Esophagus (tissue), 2 donors: ENCODE measurements at regions not wholly inside any gene's neighbourhood (a gene's known extent, or its start where the extent isn't known, plus 50 kb on each side); places are given as distances from the start of the nearest gene placed in this dataset.

Experiments
- H3K27ac ChIP-seq, 2 donors: one replicate each; pipeline ENCODE4 v1.5.1; 2013; ENCODE audit warnings: low read depth in 2 of 2, mild to moderate bottlenecking in 2 of 2, inconsistent platforms in 1 of 2, low read length in 1 of 2, moderate library complexity in 1 of 2
- H3K27me3 ChIP-seq, 2 donors: one replicate each; pipeline ENCODE4 v1.6.1; 2013; ENCODE audit warnings: low read length in 2 of 2, control low read depth in 1 of 2, mild to moderate bottlenecking in 1 of 2; ENCODE audit not compliant: insufficient read depth in 2 of 2, control insufficient read depth in 1 of 2
- H3K36me3 ChIP-seq, 2 donors: one replicate each; pipeline ENCODE4 v1.6.1; 2013; ENCODE audit warnings: low read length in 1 of 2; ENCODE audit not compliant: control insufficient read depth in 2 of 2, insufficient read depth in 2 of 2
- H3K4me1 ChIP-seq, 2 donors: one replicate each; pipeline ENCODE4 v1.6.1; 2013; ENCODE audit warnings: low read length in 1 of 2; ENCODE audit not compliant: control insufficient read depth in 2 of 2, insufficient read depth in 2 of 2
- H3K4me3 ChIP-seq, 2 donors: one replicate each; pipeline ENCODE4 v1.5.1; 2013; ENCODE audit warnings: low read length in 2 of 2, mild to moderate bottlenecking in 2 of 2, low read depth in 1 of 2, moderate library complexity in 1 of 2
- H3K9me3 ChIP-seq, 2 donors: one replicate each; pipeline ENCODE4 v1.6.1; 2013; ENCODE audit warnings: mild to moderate bottlenecking in 2 of 2, low read depth in 1 of 2, low read length in 1 of 2, moderate library complexity in 1 of 2; ENCODE audit not compliant: control insufficient read depth in 2 of 2, insufficient read depth in 1 of 2
- WGBS, 2 donors: extraction: QIAGEN DNeasy Blood & Tissue Kit; methylation state at CpG; one replicate each; pipeline ENCODE4 v1.1.7; 2013; 5-methylcytosine and 5-hydroxymethylcytosine counted together
- donor health status: healthy with polysubstance abuse.
- donor health status: Bipolar disorder and iron deficiency.

DNA sequence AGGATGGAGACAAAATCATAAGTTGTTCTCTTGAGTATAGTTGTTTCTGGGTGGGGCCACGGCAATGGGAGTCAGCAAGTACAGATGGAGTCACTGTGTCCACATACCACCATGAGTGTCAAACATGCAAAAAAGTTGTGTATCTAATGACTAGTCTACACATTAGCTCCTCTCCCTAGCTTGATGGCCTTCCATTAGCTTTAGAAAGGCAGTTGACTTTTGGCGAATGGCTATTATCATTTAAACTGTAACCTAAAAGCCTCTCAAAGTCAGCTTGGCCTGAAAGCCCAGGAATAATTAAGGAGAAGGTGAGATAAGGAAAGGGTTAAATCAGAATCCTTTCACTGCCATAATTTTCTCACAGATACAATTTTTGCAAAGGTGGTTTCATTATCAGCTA lies 95.5 kb upstream of the MEOX2 start:
- Histone ChIP-seq H3K4me1 (no peaks in the 10 kb centered on the region), H3K4me3 (no peak overlapping the region), H3K9me3 (no peaks in the 10 kb centered on the region), H3K27me3 (no peaks in the 10 kb centered on the region), H3K36me3 (no peaks in the 10 kb centered on the region), H3K27ac (no peak overlapping the region)
- 74 to 86% methylated on average over 2 of the region's 2 CpGs for WGBS, 2 donors

DNA sequence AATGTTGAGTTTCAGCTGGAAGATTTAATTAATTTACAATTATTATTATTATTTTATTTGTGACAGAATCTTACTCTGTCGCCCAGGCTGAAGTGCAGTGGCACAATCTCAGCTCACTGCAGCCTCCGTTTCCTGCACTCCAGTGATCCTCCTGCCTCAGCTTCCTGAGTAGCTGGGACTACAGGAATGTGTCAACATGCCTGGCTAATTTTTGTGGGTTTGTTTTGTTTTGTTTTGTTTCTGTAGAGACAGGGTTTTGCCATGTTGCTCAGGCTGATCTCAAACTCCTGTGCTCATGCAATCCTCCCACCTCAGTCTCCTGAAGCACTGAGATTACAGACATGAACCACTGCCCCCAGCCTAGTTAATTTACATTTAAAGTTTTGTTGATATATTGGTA lies 93.8 kb upstream of the MEOX2 start:
- no peaks in the 10 kb centered on the region for H3K4me1 ChIP-seq
- no peak overlapping the region for H3K4me3 ChIP-seq
- H3K9me3 ChIP-seq = no peaks in the 10 kb centered on the region
- H3K27me3 ChIP-seq = no peaks in the 10 kb centered on the region
- no peak overlapping the region for H3K27ac ChIP-seq
- H3K36me3 ChIP-seq = no peaks in the 10 kb centered on the region
- WGBS, 2 donors = 63 to 69% methylated on average over 2 of the region's 2 CpGs

DNA sequence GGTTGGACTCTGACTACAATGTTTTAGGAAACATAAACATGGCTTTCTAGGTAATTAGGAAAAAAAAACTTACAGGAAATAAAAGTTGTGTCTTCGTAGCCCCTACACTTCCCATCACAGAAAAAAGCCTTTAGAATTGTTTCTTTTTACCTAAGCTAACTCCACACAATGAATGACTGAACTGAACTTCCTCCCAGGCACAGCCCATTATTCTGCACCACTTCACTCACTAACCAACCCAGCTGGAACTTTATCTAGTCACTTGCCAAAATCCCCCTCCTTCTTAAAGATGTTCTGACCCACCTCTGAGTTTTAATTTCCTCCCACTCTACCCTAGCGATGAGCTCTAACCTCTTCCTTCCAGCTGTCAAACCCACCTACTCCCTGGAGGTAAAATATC lies 91.7 kb upstream of the MEOX2 start:
- Histone ChIP-seq H3K4me1 (no peaks in the 10 kb centered on the region), H3K27me3 (no peaks in the 10 kb centered on the region), H3K27ac (no peak overlapping the region), H3K9me3 (no peaks in the 10 kb centered on the region), H3K36me3 (no peaks in the 10 kb centered on the region), H3K4me3 (no peak overlapping the region)
- 33 to 40% methylated on average over 2 of the region's 2 CpGs for WGBS, 2 donors

DNA sequence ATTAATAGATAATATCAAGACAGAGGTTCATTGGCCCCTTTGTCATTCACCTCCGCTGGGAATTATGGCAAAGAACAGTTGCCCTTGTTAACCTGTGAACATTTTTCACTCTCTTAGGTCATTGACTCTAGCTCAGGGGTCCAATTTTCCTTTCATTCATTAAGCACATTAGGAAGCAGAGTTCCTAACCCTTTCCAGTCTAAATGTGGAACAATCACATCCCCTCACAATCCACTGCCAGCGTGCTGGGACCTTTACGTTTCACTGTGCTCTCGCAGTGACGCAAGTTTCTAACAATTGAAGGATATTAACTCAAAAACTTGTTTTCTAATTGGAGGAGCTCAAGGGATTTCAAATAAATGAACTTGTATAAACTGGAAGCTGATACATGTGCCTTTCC lies 79.3 kb upstream of the MEOX2 start:
- Histone ChIP-seq H3K27ac (no peak overlapping the region), H3K27me3 (no peaks in the 10 kb centered on the region), H3K36me3 (no peaks in the 10 kb centered on the region), H3K9me3 (peaks cover 0 to 6% of the 10 kb centered on the region in 2 donors), H3K4me1 (no peaks in the 10 kb centered on the region), H3K4me3 (no peak overlapping the region)
- 68 to 75% methylated on average over 5 of the region's 5 CpGs for WGBS, 2 donors

DNA sequence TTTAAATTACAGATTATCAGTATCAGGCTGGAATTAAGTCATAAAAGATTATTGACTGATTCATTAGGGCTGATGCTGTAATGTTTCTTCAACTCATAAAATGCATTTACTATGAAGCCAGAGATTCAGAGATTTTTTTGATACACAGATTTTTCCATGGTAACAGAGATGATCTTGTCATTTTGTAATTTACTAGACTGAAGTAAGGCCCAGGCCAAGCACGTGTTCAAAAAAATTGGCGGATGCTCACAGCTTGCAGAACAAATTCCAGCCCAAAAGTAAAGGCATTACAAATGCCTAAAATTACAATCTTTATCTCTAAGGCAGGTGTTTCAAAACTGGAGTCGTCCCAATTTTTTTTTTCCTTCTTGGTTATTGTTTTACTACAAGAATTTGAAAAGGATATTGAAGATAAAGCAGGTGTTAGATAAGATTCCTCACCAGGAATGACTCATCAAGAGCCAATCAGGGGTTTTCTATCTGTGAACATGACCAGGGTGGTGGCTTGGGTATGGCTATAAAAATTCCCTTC lies 78.4 kb upstream of the MEOX2 start:
- no peaks in the 10 kb centered on the region for H3K4me1 ChIP-seq
- no peaks in the 10 kb centered on the region for H3K27me3 ChIP-seq
- peaks cover 0 to 6% of the 10 kb centered on the region in 2 donors for H3K9me3 ChIP-seq
- H3K4me3 ChIP-seq = no peak overlapping the region
- no peak overlapping the region for H3K27ac ChIP-seq
- H3K36me3 ChIP-seq = no peaks in the 10 kb centered on the region
- WGBS, 2 donors = 47 to 49% methylated on average over 3 of the region's 3 CpGs

DNA sequence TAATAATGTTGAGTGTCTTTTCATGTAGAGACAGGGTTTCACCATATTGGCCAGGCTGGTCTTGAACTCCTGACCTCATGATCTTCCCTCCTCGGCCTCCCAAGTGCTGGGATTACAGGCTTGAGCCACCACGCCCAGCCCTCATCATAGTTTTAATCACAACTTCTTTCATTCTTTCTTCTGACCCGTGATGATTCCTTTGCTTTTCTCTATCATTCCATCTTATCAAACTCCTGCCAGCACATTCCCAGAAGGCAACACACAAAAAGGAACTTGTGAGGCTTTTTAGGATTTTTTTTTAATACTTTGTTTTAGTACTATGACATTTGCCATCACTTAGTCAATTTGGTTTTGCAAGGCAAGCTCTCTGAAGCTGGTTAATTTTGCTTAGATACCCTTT lies 77.5 kb upstream of the MEOX2 start:
- no peak overlapping the region for H3K27ac ChIP-seq
- WGBS, 2 donors = 44 to 54% methylated on average over 3 of the region's 3 CpGs
- H3K36me3 ChIP-seq = no peaks in the 10 kb centered on the region
- no peaks in the 10 kb centered on the region for H3K4me1 ChIP-seq
- H3K4me3 ChIP-seq = no peak overlapping the region
- no peaks in the 10 kb centered on the region for H3K27me3 ChIP-seq
- peaks cover 0 to 6% of the 10 kb centered on the region in 2 donors for H3K9me3 ChIP-seq

DNA sequence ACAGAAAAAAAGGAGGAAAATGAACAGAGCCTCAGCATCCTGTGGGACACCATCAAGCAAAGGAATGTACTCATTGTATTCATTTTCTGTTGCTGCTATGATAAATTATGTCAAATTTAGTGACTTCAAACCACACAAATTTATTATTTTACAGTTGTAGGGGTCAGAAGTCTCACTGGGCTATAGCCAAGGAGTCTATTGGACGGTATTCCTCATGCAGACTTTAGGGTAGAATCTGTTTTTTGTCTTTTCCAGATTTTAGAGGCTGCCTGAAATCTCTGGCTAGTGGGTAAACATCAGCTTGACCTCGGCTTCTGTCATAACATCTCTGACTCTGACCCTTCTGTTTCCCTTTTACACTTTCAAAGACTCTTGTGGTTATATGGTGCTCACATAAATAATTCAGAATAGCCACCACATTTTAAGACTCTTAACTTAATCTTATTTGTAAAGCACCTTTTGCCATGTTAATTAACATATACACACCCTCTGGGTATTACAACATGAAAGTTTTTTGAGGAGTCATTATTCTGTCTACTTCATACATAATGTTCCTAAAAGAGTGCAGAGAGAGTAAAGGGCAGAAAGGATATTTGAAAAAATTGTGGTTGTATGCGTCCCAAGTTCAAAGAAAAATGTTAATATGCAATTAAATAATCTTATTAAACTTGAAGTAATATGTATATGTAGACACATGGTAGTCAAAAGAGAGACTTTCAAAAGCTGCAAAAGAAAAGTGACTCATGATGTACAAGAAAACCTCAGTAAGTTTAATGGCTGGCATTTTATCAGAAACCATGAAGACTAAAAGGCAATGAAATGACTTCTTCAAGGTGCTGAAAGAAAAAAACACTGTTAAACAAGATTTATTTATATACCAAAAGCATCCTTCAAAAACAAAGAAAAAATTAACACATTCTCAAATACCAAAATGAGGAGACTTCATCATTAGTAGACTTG lies 70.8 kb upstream of the MEOX2 start:
- Histone ChIP-seq H3K9me3 (no peaks in the 10 kb centered on the region), H3K36me3 (no peaks in the 10 kb centered on the region), H3K4me1 (no peaks in the 10 kb centered on the region), H3K27me3 (no peaks in the 10 kb centered on the region), H3K4me3 (no peak overlapping the region), H3K27ac (no peak overlapping the region)
- 51 to 56% methylated on average over 3 of the region's 3 CpGs for WGBS, 2 donors

DNA sequence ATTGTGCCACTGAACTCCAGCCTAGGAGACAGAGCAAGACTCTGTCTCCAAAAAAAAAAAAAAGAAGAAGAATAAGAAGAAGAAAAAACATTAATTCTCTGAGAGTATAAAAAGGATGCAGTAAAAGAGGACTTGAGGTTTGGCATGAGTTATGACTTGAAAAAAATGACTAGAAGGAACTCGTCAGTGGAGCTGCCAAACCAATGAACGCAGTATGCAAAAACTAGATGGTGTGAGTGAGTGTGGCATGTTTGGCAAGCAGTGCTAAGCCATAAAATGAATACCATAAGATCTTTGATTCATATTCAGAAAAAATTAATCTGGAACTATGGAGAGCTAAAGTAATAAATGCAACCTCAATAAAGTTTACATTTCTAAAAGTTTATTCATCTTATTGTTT lies 68.6 kb upstream of the MEOX2 start:
- H3K36me3 ChIP-seq = no peaks in the 10 kb centered on the region
- no peak overlapping the region for H3K4me3 ChIP-seq
- no peaks in the 10 kb centered on the region for H3K9me3 ChIP-seq
- H3K27me3 ChIP-seq = no peaks in the 10 kb centered on the region
- H3K4me1 ChIP-seq = no peaks in the 10 kb centered on the region
- 51 to 55% methylated on average over 2 of the region's 2 CpGs for WGBS, 2 donors
- no peak overlapping the region for H3K27ac ChIP-seq

DNA sequence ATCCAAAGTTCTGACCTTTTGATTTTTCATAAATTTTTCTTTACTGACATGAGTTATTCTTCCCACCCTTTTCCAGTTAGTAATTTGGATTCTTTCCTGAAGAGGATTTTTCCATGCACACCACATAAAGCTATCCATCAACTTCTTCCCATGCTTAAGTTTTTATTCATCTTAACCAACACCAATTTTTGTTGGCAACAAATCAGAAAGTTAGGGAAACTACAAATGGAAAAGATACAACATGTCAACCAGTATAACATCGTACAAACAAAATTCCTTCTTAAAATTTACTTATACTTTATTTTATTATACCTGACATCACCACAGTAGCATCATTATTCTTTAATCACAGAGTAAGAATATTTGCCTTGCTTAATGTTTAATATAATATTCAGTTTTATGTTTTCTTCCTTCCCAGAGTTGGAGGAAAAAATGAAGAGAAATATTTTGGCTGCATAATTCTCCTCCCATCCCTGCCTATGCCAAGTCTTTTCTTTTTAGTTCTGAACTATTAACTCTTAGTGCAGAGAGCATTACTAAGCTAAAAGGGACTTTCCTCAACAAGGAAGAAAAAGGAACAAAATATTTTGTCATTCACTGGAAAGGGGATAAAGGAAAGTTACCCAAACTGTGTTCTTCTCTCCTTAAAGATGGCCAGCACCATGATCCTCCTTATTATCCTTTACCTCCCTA lies 67.5 kb upstream of the MEOX2 start:
- Histone ChIP-seq H3K4me3 (no peak overlapping the region), H3K36me3 (no peaks in the 10 kb centered on the region), H3K27me3 (no peaks in the 10 kb centered on the region), H3K27ac (no peak overlapping the region), H3K9me3 (no peaks in the 10 kb centered on the region), H3K4me1 (no peaks in the 10 kb centered on the region)
- 18 to 44% methylated on average over 1 of the region's 1 CpG for WGBS, 2 donors
